CD14-positive monocyte (primary cell): ENCODE measurements at regions not wholly inside any gene's neighbourhood (a gene's known extent, or its start where the extent isn't known, plus 50 kb on each side); places are given as distances from the start of the nearest gene placed in this dataset.

Experiments
- DNase-seq, 3 donors: peaks; one replicate each; pipeline ENCODE4 v3.0.0-alpha.2; 2011 to 2022
- H2AFZ ChIP-seq: 2 replicates; pipeline ENCODE4 v1.6.0; 2012; ENCODE audit warnings: mild to moderate bottlenecking, low read depth, low read length, inconsistent platforms; ENCODE audit not compliant: insufficient read depth, poor library complexity, severe bottlenecking
- H3K27ac ChIP-seq, 2 donors: 1 replicate in 1 of 2; 2 replicates in 1 of 2; pipeline ENCODE4 v1.5.1; 2012 to 2013; ENCODE audit warnings: low read length in 2 of 2, control low read depth in 1 of 2, inconsistent platforms in 1 of 2, low read depth in 1 of 2, mild to moderate bottlenecking in 1 of 2
- H3K27me3 ChIP-seq, 2 donors: one replicate each; pipeline versions ENCODE4 v1.6.0 to v1.6.1; 2011 to 2013; ENCODE audit warnings: low read length in 2 of 2; ENCODE audit not compliant: control insufficient read depth in 2 of 2, insufficient read depth in 2 of 2
- H3K36me3 ChIP-seq, 2 donors: replicated peaks in 1 of 2; 1 replicate in 1 of 2; 2 replicates in 1 of 2; pipeline versions ENCODE4 v1.5.1 to v1.6.1; 2012 to 2013; ENCODE audit warnings: low read length in 2 of 2, control low read depth in 1 of 2, inconsistent platforms in 1 of 2, mild to moderate bottlenecking in 1 of 2; ENCODE audit not compliant: insufficient read depth in 2 of 2, control insufficient read depth in 1 of 2
- H3K4me1 ChIP-seq, 2 donors: 1 replicate in 1 of 2; 2 replicates in 1 of 2; pipeline versions ENCODE4 v1.5.1 to v1.6.1; 2012 to 2013; ENCODE audit warnings: low read length in 2 of 2, control low read depth in 1 of 2, inconsistent platforms in 1 of 2, mild to moderate bottlenecking in 1 of 2, moderate library complexity in 1 of 2; ENCODE audit not compliant: insufficient read depth in 2 of 2, control insufficient read depth in 1 of 2
- H3K4me2 ChIP-seq: replicated peaks from 2 replicates; pipeline ENCODE3; 2012; ENCODE audit warnings: low read length, moderate library complexity, mild to moderate bottlenecking; ENCODE audit not compliant: poor library complexity, severe bottlenecking; ENCODE audit errors: extremely low read depth
- H3K4me3 ChIP-seq, 3 experiments: fragments of 200-600 bp in 1 of 3; sonication (generic) in 1 of 3; replicated peaks in 1 of 3; 1 replicate in 2 of 3; 2 replicates in 1 of 3; pipeline ENCODE4 v1.5.1; 2011 to 2013; ENCODE audit warnings: low read length in 3 of 3, mild to moderate bottlenecking in 3 of 3, control low read depth in 2 of 3, low read depth in 2 of 3, inconsistent platforms in 1 of 3, moderate library complexity in 1 of 3
- H3K79me2 ChIP-seq: 2 replicates; pipeline ENCODE4 v1.6.0; 2012; ENCODE audit warnings: mild to moderate bottlenecking, control low read depth, inconsistent platforms, low read length, moderate library complexity; ENCODE audit not compliant: insufficient read depth
- H3K9ac ChIP-seq: 2 replicates; pipeline ENCODE4 v1.6.0; 2017; ENCODE audit warnings: low read length, mild to moderate bottlenecking; ENCODE audit not compliant: insufficient read depth, poor library complexity, severe bottlenecking
- H3K9me3 ChIP-seq, 2 donors: replicated peaks in 1 of 2; 1 replicate in 1 of 2; 2 replicates in 1 of 2; pipeline versions ENCODE4 v1.5.1 to v1.6.1; 2012 to 2013; ENCODE audit warnings: low read length in 2 of 2, control low read depth in 1 of 2; ENCODE audit not compliant: control insufficient read depth in 1 of 2, insufficient read depth in 1 of 2
- H4K20me1 ChIP-seq: 2 replicates; pipeline ENCODE4 v1.6.0; 2012; ENCODE audit warnings: mild to moderate bottlenecking, low read length, control low read depth, moderate library complexity; ENCODE audit not compliant: insufficient read depth
- H3K27ac Mint-ChIP-seq, 7 donors: one replicate each; pipeline ENCODE4 v1.8.0; 2020; ENCODE audit warnings: mild to moderate bottlenecking in 7 of 7, mixed read lengths in 7 of 7, moderate library complexity in 6 of 7, inconsistent platforms in 2 of 7
- H3K27me3 Mint-ChIP-seq, 3 donors: one replicate each; pipeline ENCODE4 v1.8.0; 2021 to 2022; ENCODE audit warnings: low read depth in 3 of 3, mild to moderate bottlenecking in 3 of 3, mixed read lengths in 3 of 3, moderate library complexity in 3 of 3, inconsistent platforms in 1 of 3
- H3K36me3 Mint-ChIP-seq, 2 donors: one replicate each; pipeline ENCODE4 v1.8.0; 2020; ENCODE audit warnings: mixed read lengths in 2 of 2, inconsistent platforms in 1 of 2, mild to moderate bottlenecking in 1 of 2
- H3K4me1 Mint-ChIP-seq: one replicate; pipeline ENCODE4 v1.8.0; 2020; ENCODE audit warnings: mild to moderate bottlenecking, mixed read lengths
- H3K4me3 Mint-ChIP-seq, 2 donors: one replicate each; pipeline ENCODE4 v1.8.0; 2020; ENCODE audit warnings: mild to moderate bottlenecking in 2 of 2, mixed read lengths in 2 of 2, moderate library complexity in 1 of 2
- H3K9me3 Mint-ChIP-seq, 7 donors: one replicate each; pipeline ENCODE4 v1.8.0; 2020 to 2022; ENCODE audit warnings: mixed read lengths in 7 of 7, mild to moderate bottlenecking in 6 of 7, moderate library complexity in 6 of 7, inconsistent platforms in 2 of 7
- CTCF ChIP-seq: fragments of 200-600 bp; IDR thresholded peaks from one replicate; pipeline ENCODE4 v1.8.0; 2022; ENCODE audit warnings: antibody characterized with exemption, mild to moderate bottlenecking
- whole genome bisulfite sequencing: methylation state at CpG from one replicate; pipeline ENCODE4 v1.1.5; 2013; ENCODE audit warnings: missing lambda C conversion rate; ENCODE audit not compliant: insufficient coverage; 5-methylcytosine and 5-hydroxymethylcytosine counted together
- intact Hi-C, 2 donors: fragments of 100-400 bp; cut with micrococcal nuclease; formaldehyde crosslinking; loops; one replicate each; pipeline versions ENCODE4 v1.15.0 to v1.15.1; 2023

- Histone ChIP-seq H3K27ac (no peak overlapping the region), H3K4me3 (no peak overlapping the region), H2AFZ (no peak overlapping the region), H4K20me1 (no peaks in the 10 kb centered on the region), H3K4me2 (no peak overlapping the region), H3K9ac (no peak overlapping the region), H3K4me1 (no peaks in the 10 kb centered on the region), H3K79me2 (no peaks in the 10 kb centered on the region), H3K36me3 (no peaks in the 10 kb centered on the region), H3K9me3 (no peaks in the 10 kb centered on the region), H3K27me3 (no peaks in the 10 kb centered on the region)
- no CpG with 5 or more reads among the region's 1 CpG for WGBS
- H3K4me1 Mint-ChIP-seq: no peaks in the 10 kb centered on the region
- TF ChIP-seq CTCF: no peak
- H3K27ac Mint-ChIP-seq: no peak overlapping the region
- H3K27me3 Mint-ChIP-seq: peaks cover 0 to 2% (median 2%) of the 10 kb centered on the region in 3 donors
- intact Hi-C loops: no loop called here
- no peak for DNase-seq
- no peaks in the 10 kb centered on the region for H3K36me3 Mint-ChIP-seq
- peaks cover 0 to under 1% (median 0%) of the 10 kb centered on the region in 7 donors for H3K9me3 Mint-ChIP-seq
- no peak overlapping the region for H3K4me3 Mint-ChIP-seq
These were observed 362.0 kb downstream of the ETNK1 start for GRCh38 chr12:22986997-22987396.

- H3K27ac ChIP-seq: no peak overlapping the region
These were observed 365.5 kb downstream of the ETNK1 start for GRCh38 chr12:22990501-22990900.

More at GRCh38 chr12:22990501-22990900, 365.5 kb downstream of the ETNK1 start:
- Histone ChIP-seq H2AFZ (no peak overlapping the region), H3K27me3 (no peaks in the 10 kb centered on the region), H3K79me2 (no peaks in the 10 kb centered on the region), H3K4me3 (no peak overlapping the region), H3K4me1 (no peaks in the 10 kb centered on the region), H4K20me1 (no peaks in the 10 kb centered on the region), H3K9ac (no peak overlapping the region), H3K9me3 (peaks cover 0 to 1% of the 10 kb centered on the region in 2 donors), H3K4me2 (no peak overlapping the region), H3K36me3 (no peaks in the 10 kb centered on the region)
- no peaks in the 10 kb centered on the region for H3K36me3 Mint-ChIP-seq
- TF ChIP-seq CTCF: no peak
- H3K4me1 Mint-ChIP-seq: no peaks in the 10 kb centered on the region
- no peak overlapping the region for H3K27ac Mint-ChIP-seq
- intact Hi-C loops: no loop called here
- DNase-seq: no peak
- WGBS: no CpG with 5 or more reads among the region's 1 CpG
- no peaks in the 10 kb centered on the region for H3K27me3 Mint-ChIP-seq
- no peak overlapping the region for H3K4me3 Mint-ChIP-seq
- no peaks in the 10 kb centered on the region for H3K9me3 Mint-ChIP-seq
